Panc1 (cell line): ENCODE measurements at regions not wholly inside any gene's neighbourhood (a gene's known extent, or its start where the extent isn't known, plus 50 kb on each side); places are given as distances from the start of the nearest gene placed in this dataset.

Experiments
- ATAC-seq: fragments of 200-7000 bp; cut with Tn5 transposase; 2 replicates; pipeline ENCODE4 v1.9.1; 2020; ENCODE audit warnings: mild to moderate bottlenecking, moderate library complexity
- BruUV-seq: library from RNA; stranded (reverse); fragments of 400-500 nt; replicated peaks from 2 replicates; lab custom pipeline; 2021; lab: Mats Ljungman, UMichigan
- CTCF ChIA-PET: fragments of 300-600 bp; sonication (Branson Sonifier 250); formaldehyde crosslinking; loops from one replicate; lab custom pipeline; 2022; ENCODE audit warnings: antibody characterized with exemption; lab: Charles Lee
- POLR2A ChIA-PET: fragments of 300-600 bp; sonication (Branson Sonifier 250); formaldehyde crosslinking; loops from one replicate; lab custom pipeline; 2022; ENCODE audit warnings: antibody characterized with exemption; lab: Charles Lee
- DNase-seq: peaks from one replicate; pipeline ENCODE4 v3.0.0-alpha.2; 2010; ENCODE audit warnings: low read depth, low spot score
- H3K27ac ChIP-seq: 2 replicates; pipeline ENCODE4 v1.5.1; 2011; ENCODE audit warnings: mild to moderate bottlenecking, low read length, inconsistent platforms
- H3K27me3 ChIP-seq: fragments of 200-500 bp; sonication (Bioruptor generic); 2 replicates; pipeline ENCODE4 v1.6.0; 2014; ENCODE audit warnings: low read length, inconsistent platforms; ENCODE audit not compliant: control insufficient read depth, insufficient read depth
- H3K36me3 ChIP-seq: fragments of 200-500 bp; sonication (Bioruptor generic); 2 replicates; pipeline ENCODE4 v1.5.1; 2014; ENCODE audit warnings: inconsistent platforms, mild to moderate bottlenecking, low read length, moderate library complexity; ENCODE audit not compliant: control insufficient read depth, insufficient read depth
- H3K4me1 ChIP-seq: 2 replicates; pipeline ENCODE4 v1.5.1; 2011; ENCODE audit warnings: inconsistent platforms, mild to moderate bottlenecking, low read length, moderate library complexity; ENCODE audit not compliant: control insufficient read depth, insufficient read depth
- H3K4me3 ChIP-seq, 2 experiments: 2 replicates each; pipeline ENCODE4 v1.5.1; 2011 to 2012; ENCODE audit warnings: low read depth in 2 of 2, low read length in 2 of 2, mild to moderate bottlenecking in 2 of 2, inconsistent platforms in 1 of 2, moderate library complexity in 1 of 2
- H3K9me3 ChIP-seq: fragments of 200-500 bp; sonication (Bioruptor generic); 2 replicates; pipeline ENCODE4 v1.5.1; 2014; ENCODE audit warnings: low read depth, mild to moderate bottlenecking, inconsistent platforms, low read length, moderate library complexity; ENCODE audit not compliant: control insufficient read depth, insufficient read depth
- CTCF ChIP-seq: fragments of 450-650 bp; IDR thresholded peaks from 2 replicates; pipeline ENCODE4 v1.5.1; 2017; ENCODE audit warnings: mild to moderate bottlenecking
- POLR2AphosphoS5 ChIP-seq: IDR thresholded peaks from 2 replicates; pipeline ENCODE4 v1.6.1; 2012; ENCODE audit warnings: mild to moderate bottlenecking, low read depth, low read length, moderate library complexity
- REST ChIP-seq, 2 experiments: IDR thresholded peaks; 2 replicates each; pipeline ENCODE4 v1.6.1; 2011 to 2012; ENCODE audit warnings: low read depth in 2 of 2, control low read depth in 1 of 2, low read length in 1 of 2, mild to moderate bottlenecking in 1 of 2, moderate library complexity in 1 of 2; ENCODE audit not compliant: insufficient read depth in 1 of 2
- SIN3A ChIP-seq: IDR thresholded peaks from 2 replicates; pipeline ENCODE4 v1.6.1; 2012; ENCODE audit warnings: low read depth, mild to moderate bottlenecking, low read length, moderate library complexity, borderline replicate concordance; ENCODE audit not compliant: insufficient read depth
- TCF7L2 ChIP-seq: IDR thresholded peaks from 2 replicates; pipeline ENCODE4 v1.6.1; 2011; ENCODE audit warnings: mild to moderate bottlenecking, low read depth, low read length, inconsistent platforms
- in situ Hi-C: cut with HindIII; loops from 2 replicates; pipeline ENCODE4 v1.10.0; 2016; ENCODE audit warnings: low sequenced_read_pairs, low pct_unique_long_range_greater_than_20kb
- intact Hi-C: fragments of 100-400 bp; cut with micrococcal nuclease; formaldehyde crosslinking; loops from one replicate; pipeline ENCODE4 v1.10.0; 2022; ENCODE audit not compliant: unreplicated experiment

- no peak for TF ChIP-seq CTCF
- TF ChIP-seq POLR2AphosphoS5: no peak
- no peak for TF ChIP-seq TCF7L2
- no peak for TF ChIP-seq REST (IDR thresholded peaks at IDR 0.05; ENCODE audit: insufficient read depth in 1 of 2, low read depth in 2 of 2, low read length in 1 of 2)
- TF ChIP-seq SIN3A: no peak
- Histone ChIP-seq H3K4me3 (no peak overlapping the region), H3K27me3 (no peaks in the 10 kb centered on the region), H3K27ac (no peak overlapping the region), H3K36me3 (no peaks in the 10 kb centered on the region), H3K9me3 (no peaks in the 10 kb centered on the region), H3K4me1 (no peaks in the 10 kb centered on the region)
- intact Hi-C loops (no loop called here), in situ Hi-C loops (no loop called here)
- BruUV-seq: no TSS peak
- CTCF ChIA-PET: interaction anchor here (0.6 kb wide), 1 partner anchor 401 kb away, joined by 10 read pairs; no protein-coding TSS in a partner anchor
- DNase-seq (no peak), ATAC-seq (no peak)
- POLR2A ChIA-PET: no interaction called here
Observed at GRCh38 chr9:68599826-68600225, 59.1 kb upstream of the TMEM252 start.

GRCh38 chr9:68601081-68601480 is 60.4 kb upstream of the TMEM252 start:
- CTCF ChIA-PET: no interaction called here
- intact Hi-C loops: no loop called here
- Histone ChIP-seq H3K4me1 (no peaks in the 10 kb centered on the region), H3K4me3 (no peak overlapping the region), H3K27me3 (no peaks in the 10 kb centered on the region), H3K27ac (no peak overlapping the region), H3K36me3 (no peaks in the 10 kb centered on the region), H3K9me3 (no peaks in the 10 kb centered on the region)
- no TSS peak for BruUV-seq
- no peak for ATAC-seq
- TF ChIP-seq TCF7L2 (no peak), POLR2AphosphoS5 (no peak), REST (IDR thresholded peaks at IDR 0.05; ENCODE audit: insufficient read depth in 1 of 2, low read depth in 2 of 2, low read length in 1 of 2) (no peak), SIN3A (no peak), CTCF (no peak)
- DNase-seq: no peak
- POLR2A ChIA-PET: no interaction called here
- in situ Hi-C loops: no loop called here
